HEK293 (cell line): ENCODE measurements at regions not wholly inside any gene's neighbourhood (a gene's known extent, or its start where the extent isn't known, plus 50 kb on each side); places are given as distances from the start of the nearest gene placed in this dataset.

ENCODE experiments used
- CTCF ChIP-seq: fragments of 450-650 bp; formaldehyde crosslinking; IDR thresholded peaks from 2 replicates; pipeline ENCODE4 v1.5.1; 2016; ENCODE audit warnings: missing biosample characterization, missing genetic modification characterization
- GFI1B ChIP-seq: fragments of 450-650 bp; formaldehyde crosslinking; IDR thresholded peaks from 2 replicates; pipeline ENCODE4 v1.5.1; 2016; ENCODE audit warnings: missing biosample characterization, missing genetic modification characterization
- ZBTB20 ChIP-seq: fragments of 450-650 bp; formaldehyde crosslinking; IDR thresholded peaks from 2 replicates; pipeline ENCODE4 v1.5.1; 2016; ENCODE audit warnings: missing biosample characterization, missing genetic modification characterization
- ZBTB21 ChIP-seq: fragments of 450-650 bp; formaldehyde crosslinking; IDR thresholded peaks from 2 replicates; pipeline ENCODE4 v1.5.1; 2017; ENCODE audit warnings: missing biosample characterization, missing genetic modification characterization
- ZNF121 ChIP-seq: fragments of 450-650 bp; formaldehyde crosslinking; IDR thresholded peaks from 2 replicates; pipeline ENCODE4 v1.5.1; 2016; ENCODE audit warnings: missing biosample characterization, missing genetic modification characterization
- ZNF311 ChIP-seq: fragments of 450-650 bp; formaldehyde crosslinking; IDR thresholded peaks from 2 replicates; pipeline ENCODE4 v1.5.1; 2017; ENCODE audit warnings: missing biosample characterization, missing genetic modification characterization, borderline replicate concordance
- ZNF558 ChIP-seq: fragments of 450-650 bp; formaldehyde crosslinking; IDR thresholded peaks from 2 replicates; pipeline ENCODE4 v1.5.1; 2016; ENCODE audit warnings: missing biosample characterization, missing genetic modification characterization
- ZNF624 ChIP-seq: fragments of 450-650 bp; formaldehyde crosslinking; IDR thresholded peaks from 2 replicates; pipeline ENCODE4 v1.5.1; 2017; ENCODE audit warnings: missing biosample characterization, missing genetic modification characterization
- ZNF785 ChIP-seq: fragments of 450-650 bp; formaldehyde crosslinking; IDR thresholded peaks from 2 replicates; pipeline ENCODE4 v1.5.1; 2016; ENCODE audit warnings: missing biosample characterization, missing genetic modification characterization
- TF ChIP-seq, protein P1 (sequence below): fragments of 450-650 bp; formaldehyde crosslinking; IDR thresholded peaks from 2 replicates; pipeline ENCODE4 v1.5.1; 2016; ENCODE audit warnings: missing biosample characterization, missing genetic modification characterization
- TF ChIP-seq, protein P2 (sequence below): fragments of 450-650 bp; formaldehyde crosslinking; IDR thresholded peaks from 2 replicates; pipeline ENCODE4 v1.5.1; 2017; ENCODE audit warnings: missing biosample characterization, missing genetic modification characterization

- no peak for TF ChIP-seq ZNF558 (tag by site-specific recombination)
- TF ChIP-seq ZBTB20 (tag by site-specific recombination) = no peak
- no peak for TF ChIP-seq ZBTB21 (tag by site-specific recombination)
- TF ChIP-seq ZNF624 (tag by site-specific recombination) = no peak
- TF ChIP-seq ZNF785 (tag by site-specific recombination) = no peak
- TF ChIP-seq, protein P1, sequence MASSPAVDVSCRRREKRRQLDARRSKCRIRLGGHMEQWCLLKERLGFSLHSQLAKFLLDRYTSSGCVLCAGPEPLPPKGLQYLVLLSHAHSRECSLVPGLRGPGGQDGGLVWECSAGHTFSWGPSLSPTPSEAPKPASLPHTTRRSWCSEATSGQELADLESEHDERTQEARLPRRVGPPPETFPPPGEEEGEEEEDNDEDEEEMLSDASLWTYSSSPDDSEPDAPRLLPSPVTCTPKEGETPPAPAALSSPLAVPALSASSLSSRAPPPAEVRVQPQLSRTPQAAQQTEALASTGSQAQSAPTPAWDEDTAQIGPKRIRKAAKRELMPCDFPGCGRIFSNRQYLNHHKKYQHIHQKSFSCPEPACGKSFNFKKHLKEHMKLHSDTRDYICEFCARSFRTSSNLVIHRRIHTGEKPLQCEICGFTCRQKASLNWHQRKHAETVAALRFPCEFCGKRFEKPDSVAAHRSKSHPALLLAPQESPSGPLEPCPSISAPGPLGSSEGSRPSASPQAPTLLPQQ = no peak
- TF ChIP-seq CTCF (tag by site-specific recombination) = no peak
- TF ChIP-seq ZNF121 = no peak
- TF ChIP-seq ZNF311 (tag by site-specific recombination) = no peak
- TF ChIP-seq, protein P2, sequence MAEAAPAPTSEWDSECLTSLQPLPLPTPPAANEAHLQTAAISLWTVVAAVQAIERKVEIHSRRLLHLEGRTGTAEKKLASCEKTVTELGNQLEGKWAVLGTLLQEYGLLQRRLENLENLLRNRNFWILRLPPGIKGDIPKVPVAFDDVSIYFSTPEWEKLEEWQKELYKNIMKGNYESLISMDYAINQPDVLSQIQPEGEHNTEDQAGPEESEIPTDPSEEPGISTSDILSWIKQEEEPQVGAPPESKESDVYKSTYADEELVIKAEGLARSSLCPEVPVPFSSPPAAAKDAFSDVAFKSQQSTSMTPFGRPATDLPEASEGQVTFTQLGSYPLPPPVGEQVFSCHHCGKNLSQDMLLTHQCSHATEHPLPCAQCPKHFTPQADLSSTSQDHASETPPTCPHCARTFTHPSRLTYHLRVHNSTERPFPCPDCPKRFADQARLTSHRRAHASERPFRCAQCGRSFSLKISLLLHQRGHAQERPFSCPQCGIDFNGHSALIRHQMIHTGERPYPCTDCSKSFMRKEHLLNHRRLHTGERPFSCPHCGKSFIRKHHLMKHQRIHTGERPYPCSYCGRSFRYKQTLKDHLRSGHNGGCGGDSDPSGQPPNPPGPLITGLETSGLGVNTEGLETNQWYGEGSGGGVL (tag by site-specific recombination) = no peak
- no peak for TF ChIP-seq GFI1B
Observed at GRCh38 chr17:68734931-68735330, 133.8 kb upstream of the FAM20A start.
